ENCODE measurements at regions not wholly inside any gene's neighbourhood (a gene's known extent, or its start where the extent isn't known, plus 50 kb on each side); places are given as distances from the start of the nearest gene placed in this dataset.
A peak's percentile ranks its signal among the peaks of the same experiment; 100 is the strongest.

DNA sequence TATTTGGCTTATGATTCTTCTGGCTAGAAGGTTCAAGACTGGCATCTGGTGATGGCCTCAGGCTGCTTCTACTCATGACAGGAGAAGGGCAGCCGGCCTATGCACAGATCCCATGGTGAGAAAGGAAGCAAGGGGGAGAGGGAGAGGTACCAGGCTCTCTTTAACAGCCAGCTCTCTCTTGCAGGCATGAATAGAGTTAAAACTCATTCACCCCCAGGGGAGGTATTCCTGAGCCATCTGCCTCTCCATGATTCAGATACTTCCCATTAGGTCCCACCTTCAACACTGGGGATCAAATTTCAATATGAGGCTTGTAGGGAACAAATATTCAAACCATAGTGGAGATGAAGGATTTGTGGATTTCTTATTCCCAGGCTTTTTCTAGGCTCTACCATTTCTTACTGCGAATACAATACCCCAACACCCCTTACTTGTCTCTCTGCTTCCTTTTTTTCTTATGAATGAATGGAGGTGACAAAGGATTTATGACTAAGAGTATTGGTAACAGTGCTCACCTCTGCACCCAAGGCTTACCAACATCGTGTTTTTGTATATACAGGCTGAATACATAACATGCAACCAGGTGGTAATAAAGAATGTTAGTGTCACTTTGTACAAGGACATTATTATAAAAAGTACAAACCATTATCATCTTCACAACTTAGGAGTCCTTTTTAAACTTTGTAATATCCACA is 454.6 kb upstream of the TRIB2 start:
- no peak for FAIRE-seq
- TF ChIP-seq POLR2A (IDR thresholded peaks at IDR 0.05; ENCODE audit: low read depth, low read length), result no peak
- TF ChIP-seq TAF1 (IDR thresholded peaks at IDR 0.05; ENCODE audit: borderline replicate concordance, low read depth, low read length), result no peak
- no peak for TF ChIP-seq POLR2AphosphoS5 (IDR thresholded peaks at IDR 0.05; ENCODE audit: low read depth, low read length)
- no peak for DNase-seq (ENCODE audit: insufficient read length)

DNA sequence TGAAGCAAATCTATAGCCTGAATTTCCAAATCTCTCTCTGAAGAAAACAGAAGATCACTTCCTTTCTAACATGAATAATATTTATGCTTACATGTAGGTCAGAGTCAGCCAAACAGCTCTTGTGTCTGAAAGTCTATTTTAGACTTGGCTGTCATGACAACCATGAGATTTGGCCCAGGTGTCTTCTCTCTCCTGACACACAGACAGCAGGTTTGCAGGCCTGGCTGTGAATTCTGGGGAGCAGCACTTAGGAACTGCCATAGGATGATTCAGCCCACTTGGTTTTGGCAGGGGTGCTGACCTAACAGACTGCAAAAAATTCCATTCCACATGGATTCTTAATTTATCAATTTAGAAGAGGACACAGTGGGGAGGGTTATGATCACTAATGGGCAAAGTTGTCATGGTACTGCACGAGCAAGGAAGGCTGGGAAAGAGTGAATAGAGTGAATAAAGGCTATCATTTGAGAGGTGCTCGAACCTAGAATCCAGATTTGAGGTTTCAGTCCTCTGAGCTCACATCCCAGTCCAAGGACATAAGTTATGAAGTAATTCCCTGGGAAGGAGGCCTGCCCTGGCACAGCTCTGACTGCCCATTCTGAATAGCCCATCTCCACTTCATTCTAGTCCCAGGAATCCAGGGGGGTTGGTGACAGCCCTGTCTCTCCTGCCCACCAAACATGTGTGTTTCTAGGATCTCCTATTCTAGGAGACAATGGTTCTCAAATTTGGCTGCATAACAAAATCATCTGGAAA is 453.9 kb upstream of the TRIB2 start:
- DNase-seq (ENCODE audit: insufficient read length) (no peak), FAIRE-seq (no peak)
- TF ChIP-seq POLR2AphosphoS5 (IDR thresholded peaks at IDR 0.05; ENCODE audit: low read depth, low read length) (no peak), POLR2A (IDR thresholded peaks at IDR 0.05; ENCODE audit: low read depth, low read length) (no peak), TAF1 (IDR thresholded peaks at IDR 0.05; ENCODE audit: borderline replicate concordance, low read depth, low read length) (no peak)

DNA sequence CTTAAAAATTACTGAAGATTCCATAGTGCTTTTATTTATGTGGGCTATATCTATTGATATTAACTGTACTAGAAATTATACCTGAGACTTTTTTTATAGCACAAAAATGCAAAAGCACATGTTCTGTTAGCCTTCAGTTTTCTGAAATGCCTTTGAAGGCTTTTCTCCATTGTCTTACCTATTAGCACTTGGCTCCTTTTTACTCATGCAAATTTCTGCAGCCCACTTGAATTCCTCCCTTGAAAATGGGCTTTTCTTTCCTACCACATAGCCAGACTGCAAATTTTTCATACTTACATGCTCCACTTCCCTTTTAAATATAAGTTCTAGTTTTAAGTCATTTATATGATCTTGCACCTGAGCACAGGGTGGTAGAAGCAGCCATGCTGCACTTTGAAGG is 453.0 kb upstream of the TRIB2 start:
- FAIRE-seq, result no peak

DNA sequence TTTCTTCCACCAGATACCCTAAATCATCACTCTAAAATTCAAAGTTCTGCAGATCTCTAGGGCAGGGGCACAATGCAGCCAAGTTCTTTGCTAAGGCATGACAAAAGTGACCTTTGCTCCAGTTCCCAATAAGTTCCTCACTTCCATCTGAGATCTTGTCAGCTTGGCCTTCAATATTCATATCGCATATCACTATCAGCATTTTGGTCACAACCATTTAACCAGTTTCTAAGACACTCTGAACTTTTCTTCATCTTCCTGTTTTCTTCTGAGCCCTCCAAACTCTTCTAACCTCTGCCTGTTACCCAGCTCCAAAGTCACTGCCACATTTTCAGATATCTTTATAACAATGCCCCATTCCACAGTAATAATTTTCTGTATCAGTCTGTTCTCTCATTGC is 452.6 kb upstream of the TRIB2 start:
- no peak for TF ChIP-seq TAF1 (IDR thresholded peaks at IDR 0.05; ENCODE audit: borderline replicate concordance, low read depth, low read length)
- TF ChIP-seq POLR2A (IDR thresholded peaks at IDR 0.05; ENCODE audit: low read depth, low read length), result no peak
- TF ChIP-seq POLR2AphosphoS5 (IDR thresholded peaks at IDR 0.05; ENCODE audit: low read depth, low read length), result no peak
- FAIRE-seq (no peak), DNase-seq (ENCODE audit: insufficient read length) (no peak)

More for the DNA sequence above, 453.0 kb upstream of the TRIB2 start:
- TF ChIP-seq TAF1 (IDR thresholded peaks at IDR 0.05; ENCODE audit: borderline replicate concordance, low read depth, low read length) (no peak), POLR2AphosphoS5 (IDR thresholded peaks at IDR 0.05; ENCODE audit: low read depth, low read length) (no peak), POLR2A (IDR thresholded peaks at IDR 0.05; ENCODE audit: low read depth, low read length) (no peak)
- no peak for DNase-seq (ENCODE audit: insufficient read length)

DNA sequence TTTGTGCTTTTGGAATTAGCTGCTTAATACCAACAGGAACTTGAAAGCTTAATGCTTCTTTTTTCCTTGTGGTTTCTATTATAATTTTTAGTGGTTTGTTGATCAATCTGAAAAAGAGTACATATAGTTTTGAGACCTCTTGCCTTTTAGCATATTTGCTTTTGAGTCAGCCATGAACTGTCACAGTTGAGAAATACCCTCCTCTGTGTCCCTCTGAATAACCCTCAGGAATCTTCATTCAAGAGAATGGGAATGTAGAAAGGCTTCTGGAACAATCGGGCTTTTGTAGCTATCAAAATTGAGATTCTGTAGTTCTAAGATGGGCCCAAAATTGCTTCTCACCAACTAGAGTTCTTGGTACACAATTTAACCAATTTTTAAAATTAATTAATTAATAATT is 451.1 kb upstream of the TRIB2 start:
- no peak for DNase-seq (ENCODE audit: insufficient read length)
- no peak for TF ChIP-seq POLR2A (IDR thresholded peaks at IDR 0.05; ENCODE audit: low read depth, low read length)
- TF ChIP-seq POLR2AphosphoS5 (IDR thresholded peaks at IDR 0.05; ENCODE audit: low read depth, low read length), result no peak
- TF ChIP-seq TAF1 (IDR thresholded peaks at IDR 0.05; ENCODE audit: borderline replicate concordance, low read depth, low read length), result no peak
- no peak for FAIRE-seq

DNA sequence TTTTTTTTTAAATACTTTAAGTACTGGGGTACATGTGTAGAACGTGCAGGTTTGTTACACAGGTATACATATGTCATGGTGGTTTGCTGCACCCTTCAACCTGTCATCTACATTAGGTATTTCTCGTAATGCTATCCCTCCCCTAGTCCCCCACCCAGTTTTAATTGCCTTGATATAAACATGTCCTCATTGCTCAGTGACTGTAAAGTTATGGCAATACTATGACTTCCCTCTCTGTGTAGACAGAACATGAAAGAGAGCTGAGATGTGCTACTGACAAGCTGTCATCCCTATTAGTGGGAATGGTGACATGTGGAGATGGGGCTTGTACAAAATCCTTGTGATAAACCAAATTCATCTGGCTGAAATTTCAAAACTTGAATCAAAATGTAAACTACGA is 449.7 kb upstream of the TRIB2 start:
- TF ChIP-seq POLR2A (IDR thresholded peaks at IDR 0.05; ENCODE audit: low read depth, low read length) (no peak), TAF1 (IDR thresholded peaks at IDR 0.05; ENCODE audit: borderline replicate concordance, low read depth, low read length) (no peak), POLR2AphosphoS5 (IDR thresholded peaks at IDR 0.05; ENCODE audit: low read depth, low read length) (no peak)
- no peak for FAIRE-seq
- no peak for DNase-seq (ENCODE audit: insufficient read length)

DNA sequence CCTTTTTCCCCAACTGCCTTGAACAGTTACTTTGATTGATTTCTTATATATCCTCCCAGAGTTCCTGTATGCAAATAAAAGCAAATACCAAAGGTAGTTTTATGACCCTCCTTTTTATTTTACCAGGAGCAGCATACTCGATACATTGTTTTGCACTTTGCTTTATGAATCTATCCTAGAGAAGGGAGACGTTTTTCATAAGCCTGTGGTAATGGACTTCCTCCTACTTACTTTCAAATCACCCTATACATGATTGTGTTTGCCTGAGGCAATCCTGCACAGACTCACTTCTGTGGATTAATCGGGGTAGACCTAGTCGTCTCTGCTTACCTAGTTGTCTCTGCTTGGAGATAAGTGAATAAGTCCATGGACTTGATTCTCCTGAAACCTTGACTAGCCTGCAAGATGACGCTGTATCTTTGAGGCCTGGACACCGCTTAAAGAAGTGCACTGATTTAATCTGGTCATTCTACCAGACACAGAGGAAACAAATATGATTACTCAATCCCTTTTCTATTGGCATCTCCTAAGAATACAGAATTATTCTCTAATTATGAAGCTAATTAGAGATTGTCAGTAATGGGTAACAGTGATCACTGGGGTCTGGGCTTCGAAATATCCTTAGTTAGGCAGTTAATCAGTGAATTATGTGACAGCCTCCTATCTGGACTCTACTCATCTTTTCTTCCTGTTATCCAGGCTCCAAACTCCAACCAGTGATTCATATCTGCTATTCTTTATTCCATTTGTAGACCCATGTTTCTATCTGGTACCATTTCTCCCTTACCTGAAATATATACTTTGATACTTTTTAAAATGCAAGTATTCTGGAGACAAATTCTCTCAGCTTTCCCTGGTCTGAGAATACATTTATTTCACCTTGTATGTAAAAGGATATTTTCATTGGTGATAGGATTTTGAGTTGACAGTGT is 447.4 kb upstream of the TRIB2 start:
- no peak for FAIRE-seq
- TF ChIP-seq POLR2A (IDR thresholded peaks at IDR 0.05; ENCODE audit: low read depth, low read length) (no peak), TAF1 (IDR thresholded peaks at IDR 0.05; ENCODE audit: borderline replicate concordance, low read depth, low read length) (no peak), POLR2AphosphoS5 (IDR thresholded peaks at IDR 0.05; ENCODE audit: low read depth, low read length) (no peak)
- no peak for DNase-seq (ENCODE audit: insufficient read length)

DNA sequence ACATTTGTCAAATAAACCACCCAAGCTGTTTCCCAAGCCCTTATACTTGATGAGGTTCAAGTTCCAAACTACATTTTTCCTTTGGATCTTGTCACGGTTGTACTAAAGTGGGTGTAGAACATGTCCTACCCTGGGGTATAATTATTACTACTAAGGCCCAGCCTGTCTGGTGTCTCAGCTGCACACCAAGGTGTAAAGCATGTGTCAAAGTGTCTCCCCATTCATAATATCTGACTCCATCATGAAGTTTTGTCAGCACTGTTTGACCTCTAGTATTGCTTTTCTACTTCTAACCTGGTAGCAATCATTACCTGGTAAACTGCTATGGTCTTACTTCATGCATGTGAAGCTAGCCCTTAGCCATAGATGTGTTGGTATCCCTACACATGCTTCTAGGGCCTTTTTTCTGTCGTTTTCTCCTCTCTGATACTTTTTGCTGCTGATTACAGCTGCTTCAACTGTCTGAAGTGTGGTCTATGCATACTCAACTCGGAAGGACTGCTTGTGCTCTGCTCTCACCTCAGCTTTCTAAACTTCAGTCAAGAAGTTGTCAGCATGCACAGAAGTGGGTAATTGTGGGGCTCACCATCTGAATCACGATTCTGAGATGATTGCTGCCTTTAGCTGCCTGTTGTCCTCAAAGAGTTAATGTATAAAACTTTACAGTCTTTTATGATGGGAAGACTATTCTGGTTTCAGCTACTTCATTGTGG is 445.7 kb upstream of the TRIB2 start:
- FAIRE-seq (peak; percentile 73), DNase-seq (ENCODE audit: insufficient read length) (no peak)
- no peak for TF ChIP-seq POLR2A (IDR thresholded peaks at IDR 0.05; ENCODE audit: low read depth, low read length)
- no peak for TF ChIP-seq TAF1 (IDR thresholded peaks at IDR 0.05; ENCODE audit: borderline replicate concordance, low read depth, low read length)
- TF ChIP-seq POLR2AphosphoS5 (IDR thresholded peaks at IDR 0.05; ENCODE audit: low read depth, low read length), result no peak

DNA sequence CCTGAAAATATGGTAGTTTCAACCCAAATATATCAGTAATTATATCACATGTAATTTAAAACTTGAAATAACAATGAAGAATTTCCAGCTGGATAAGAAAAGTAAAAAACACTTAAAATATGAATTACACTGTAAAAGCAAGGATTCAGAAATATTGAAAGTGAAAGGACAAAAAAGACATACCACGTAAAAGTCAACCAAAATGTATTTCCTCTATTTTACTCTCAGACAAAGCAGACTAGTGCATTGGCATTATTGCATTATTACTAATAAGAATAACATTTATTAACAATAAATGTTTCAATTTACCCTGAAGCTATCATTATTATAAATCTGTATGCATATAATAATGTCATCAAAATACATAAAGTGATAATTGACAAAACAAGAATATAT is 445.1 kb upstream of the TRIB2 start:
- FAIRE-seq (peak; percentile 69), DNase-seq (ENCODE audit: insufficient read length) (no peak)
- TF ChIP-seq POLR2A (IDR thresholded peaks at IDR 0.05; ENCODE audit: low read depth, low read length), result no peak
- TF ChIP-seq POLR2AphosphoS5 (IDR thresholded peaks at IDR 0.05; ENCODE audit: low read depth, low read length), result no peak
- TF ChIP-seq TAF1 (IDR thresholded peaks at IDR 0.05; ENCODE audit: borderline replicate concordance, low read depth, low read length), result no peak

DNA sequence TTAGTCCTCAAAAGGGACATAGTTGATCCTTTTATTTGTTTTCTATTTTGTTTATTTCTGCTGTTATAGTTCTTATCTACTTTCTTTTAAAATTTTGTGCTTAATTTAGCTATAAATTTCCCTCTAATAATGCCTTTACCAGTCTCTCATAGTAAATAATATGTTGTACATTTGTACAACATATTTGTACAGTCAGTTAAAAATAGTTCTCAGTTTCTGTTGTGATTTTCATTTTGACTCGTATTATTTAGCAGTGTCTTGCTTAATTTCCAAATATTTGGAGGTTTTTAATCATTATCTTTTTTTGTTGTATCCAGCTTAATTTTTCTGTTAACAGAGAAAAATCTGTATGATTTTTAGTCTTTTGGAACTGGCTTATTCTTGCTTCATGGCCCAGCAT is 443.6 kb upstream of the TRIB2 start:
- DNase-seq (ENCODE audit: insufficient read length) (no peak), FAIRE-seq (no peak)
- TF ChIP-seq POLR2AphosphoS5 (IDR thresholded peaks at IDR 0.05; ENCODE audit: low read depth, low read length) (no peak), POLR2A (IDR thresholded peaks at IDR 0.05; ENCODE audit: low read depth, low read length) (no peak), TAF1 (IDR thresholded peaks at IDR 0.05; ENCODE audit: borderline replicate concordance, low read depth, low read length) (no peak)

DNA sequence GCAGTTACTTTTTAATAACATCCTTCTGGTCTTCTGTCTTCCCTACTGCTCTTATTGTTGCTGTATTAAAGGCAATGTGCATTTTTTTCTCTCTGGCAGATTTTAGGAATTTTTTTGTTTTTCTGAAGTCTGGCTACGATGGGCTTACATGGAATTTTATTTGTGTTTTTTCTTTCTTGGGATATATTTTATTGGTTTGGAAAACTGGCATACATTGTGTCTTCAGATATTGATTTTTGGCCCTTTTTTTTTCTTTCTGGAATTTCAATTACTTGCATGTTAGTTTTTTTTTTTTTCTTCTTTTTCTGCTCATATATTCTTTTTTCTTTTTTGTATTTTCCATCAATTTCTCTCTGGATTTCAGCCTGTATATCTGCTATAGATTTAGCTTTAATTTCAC is 442.1 kb upstream of the TRIB2 start:
- TF ChIP-seq TAF1 (IDR thresholded peaks at IDR 0.05; ENCODE audit: borderline replicate concordance, low read depth, low read length) (no peak), POLR2A (IDR thresholded peaks at IDR 0.05; ENCODE audit: low read depth, low read length) (no peak), POLR2AphosphoS5 (IDR thresholded peaks at IDR 0.05; ENCODE audit: low read depth, low read length) (no peak)
- no peak for FAIRE-seq
- DNase-seq (ENCODE audit: insufficient read length), result no peak
